ENCODE measurements at regions not wholly inside any gene's neighbourhood (a gene's known extent, or its start where the extent isn't known, plus 50 kb on each side); places are given as distances from the start of the nearest gene placed in this dataset.
A peak's percentile ranks its signal among the peaks of the same experiment; 100 is the strongest.

DNA sequence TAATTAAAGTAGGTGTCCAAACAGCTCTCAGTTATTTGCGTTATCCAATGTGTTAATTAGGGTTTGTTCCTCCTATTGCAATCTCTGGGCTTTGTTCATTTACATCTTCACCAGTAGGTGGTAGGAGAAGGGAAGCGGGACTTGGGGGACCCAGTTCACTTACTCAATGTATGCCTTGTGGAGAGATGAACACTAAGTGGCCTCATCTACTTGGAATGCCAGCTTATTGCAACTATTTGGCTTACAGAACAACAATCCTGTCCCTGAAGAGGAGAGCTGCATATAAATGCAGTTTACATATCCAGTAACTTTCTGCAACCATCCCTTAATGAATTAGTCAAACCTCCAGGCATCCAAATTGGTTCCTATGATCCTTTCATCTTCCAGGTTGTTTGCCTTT, 417.1 kb upstream of the CCDC196 start:
- Mint-ChIP-seq H3K27me3 (ENCODE audit: insufficient read depth, low read depth) (peaks cover 3% of the 10 kb centered on the region), H3K9me3 (no peaks in the 10 kb centered on the region), H3K4me1 (peaks cover 33% of the 10 kb centered on the region), H3K27ac (peak overlapping the region; percentile 34), H3K36me3 (no peaks in the 10 kb centered on the region), H3K4me3 (no peak overlapping the region)
- DNase-seq (ENCODE audit: low spot score) = no peak
- H3K79me2 ChIP-seq (ENCODE audit: low read depth) = no peaks in the 10 kb centered on the region
- no peaks in the 10 kb centered on the region for H4K20me1 ChIP-seq (ENCODE audit: low read depth)
- peaks cover 34% of the 10 kb centered on the region for H3K4me1 ChIP-seq
- H3K9me3 ChIP-seq (ENCODE audit: low read depth) = no peaks in the 10 kb centered on the region
- H3K4me3 ChIP-seq = no peak overlapping the region
- H3K27me3 ChIP-seq = no peaks in the 10 kb centered on the region
- H3K27ac ChIP-seq = no peak overlapping the region
- no peak for TF ChIP-seq EZH2phosphoT487 (IDR thresholded peaks at IDR 0.05)
- TF ChIP-seq EZH2 (IDR thresholded peaks at IDR 0.05) = no peak
- TF ChIP-seq, protein P1, sequence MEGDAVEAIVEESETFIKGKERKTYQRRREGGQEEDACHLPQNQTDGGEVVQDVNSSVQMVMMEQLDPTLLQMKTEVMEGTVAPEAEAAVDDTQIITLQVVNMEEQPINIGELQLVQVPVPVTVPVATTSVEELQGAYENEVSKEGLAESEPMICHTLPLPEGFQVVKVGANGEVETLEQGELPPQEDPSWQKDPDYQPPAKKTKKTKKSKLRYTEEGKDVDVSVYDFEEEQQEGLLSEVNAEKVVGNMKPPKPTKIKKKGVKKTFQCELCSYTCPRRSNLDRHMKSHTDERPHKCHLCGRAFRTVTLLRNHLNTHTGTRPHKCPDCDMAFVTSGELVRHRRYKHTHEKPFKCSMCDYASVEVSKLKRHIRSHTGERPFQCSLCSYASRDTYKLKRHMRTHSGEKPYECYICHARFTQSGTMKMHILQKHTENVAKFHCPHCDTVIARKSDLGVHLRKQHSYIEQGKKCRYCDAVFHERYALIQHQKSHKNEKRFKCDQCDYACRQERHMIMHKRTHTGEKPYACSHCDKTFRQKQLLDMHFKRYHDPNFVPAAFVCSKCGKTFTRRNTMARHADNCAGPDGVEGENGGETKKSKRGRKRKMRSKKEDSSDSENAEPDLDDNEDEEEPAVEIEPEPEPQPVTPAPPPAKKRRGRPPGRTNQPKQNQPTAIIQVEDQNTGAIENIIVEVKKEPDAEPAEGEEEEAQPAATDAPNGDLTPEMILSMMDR (IDR thresholded peaks at IDR 0.05) = no peak
- no peaks in the 10 kb centered on the region for H3F3A ChIP-seq (ENCODE audit: low read depth)
- H2AFZ ChIP-seq (replicated peaks) = no peak overlapping the region
- H3K36me3 ChIP-seq = no peaks in the 10 kb centered on the region
- no peak overlapping the region for H3K9ac ChIP-seq
- H3K4me2 ChIP-seq = no peak overlapping the region

DNA sequence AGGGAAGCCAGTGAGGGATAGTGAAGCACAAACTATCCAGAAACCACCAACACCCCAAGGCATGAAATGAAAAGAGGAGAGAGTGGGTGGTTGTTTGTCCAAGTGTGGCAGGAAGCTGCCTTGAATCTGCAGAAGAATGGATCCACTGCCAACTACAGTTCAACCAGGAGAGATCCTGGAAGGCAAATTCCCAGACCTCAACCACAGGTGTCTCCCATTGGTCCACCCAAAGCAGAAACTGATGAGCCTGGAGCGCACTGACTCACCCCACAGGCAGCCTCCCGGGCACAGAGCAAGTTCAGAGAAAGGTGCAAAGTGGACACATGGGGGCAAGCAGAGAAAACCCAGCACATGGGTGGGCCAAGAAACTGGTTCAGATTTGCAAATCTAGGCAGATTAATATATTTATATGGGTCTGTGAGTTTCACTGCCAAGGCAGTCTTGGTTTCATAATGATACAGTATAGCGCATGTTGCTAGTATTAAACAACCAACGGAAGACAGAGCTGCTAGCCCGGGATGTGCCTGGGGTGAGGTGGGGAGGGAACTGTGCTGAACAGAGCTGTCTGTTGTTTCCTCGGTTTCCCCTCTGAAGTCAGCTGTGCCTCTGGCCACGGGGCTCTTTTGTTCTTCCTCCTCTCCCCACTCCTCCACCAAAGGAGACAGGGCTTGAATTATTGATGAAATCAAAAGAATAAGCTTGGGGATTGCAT, 416.2 kb upstream of the CCDC196 start:
- Histone ChIP-seq H2AFZ (replicated peaks) (peak overlapping the region; percentile 67), H3F3A (ENCODE audit: low read depth) (no peaks in the 10 kb centered on the region), H3K9ac (no peak overlapping the region), H3K36me3 (no peaks in the 10 kb centered on the region), H3K9me3 (ENCODE audit: low read depth) (no peaks in the 10 kb centered on the region), H3K4me3 (no peak overlapping the region), H3K27ac (no peak overlapping the region), H3K4me1 (peaks cover 33% of the 10 kb centered on the region), H3K79me2 (ENCODE audit: low read depth) (no peaks in the 10 kb centered on the region), H3K27me3 (no peaks in the 10 kb centered on the region), H3K4me2 (no peak overlapping the region), H4K20me1 (ENCODE audit: low read depth) (no peaks in the 10 kb centered on the region)
- no peaks in the 10 kb centered on the region for H3K9me3 Mint-ChIP-seq
- H3K4me1 Mint-ChIP-seq = peaks cover 35% of the 10 kb centered on the region
- no peak overlapping the region for H3K4me3 Mint-ChIP-seq
- DNase-seq (ENCODE audit: low spot score) = no peak
- H3K27ac Mint-ChIP-seq = no peak overlapping the region
- H3K36me3 Mint-ChIP-seq = no peaks in the 10 kb centered on the region
- peaks cover 3% of the 10 kb centered on the region for H3K27me3 Mint-ChIP-seq (ENCODE audit: insufficient read depth, low read depth)
- TF ChIP-seq EZH2 (IDR thresholded peaks at IDR 0.05) (no peak), EZH2phosphoT487 (IDR thresholded peaks at IDR 0.05) (no peak)
- TF ChIP-seq, protein P1 (IDR thresholded peaks at IDR 0.05) = no peak

DNA sequence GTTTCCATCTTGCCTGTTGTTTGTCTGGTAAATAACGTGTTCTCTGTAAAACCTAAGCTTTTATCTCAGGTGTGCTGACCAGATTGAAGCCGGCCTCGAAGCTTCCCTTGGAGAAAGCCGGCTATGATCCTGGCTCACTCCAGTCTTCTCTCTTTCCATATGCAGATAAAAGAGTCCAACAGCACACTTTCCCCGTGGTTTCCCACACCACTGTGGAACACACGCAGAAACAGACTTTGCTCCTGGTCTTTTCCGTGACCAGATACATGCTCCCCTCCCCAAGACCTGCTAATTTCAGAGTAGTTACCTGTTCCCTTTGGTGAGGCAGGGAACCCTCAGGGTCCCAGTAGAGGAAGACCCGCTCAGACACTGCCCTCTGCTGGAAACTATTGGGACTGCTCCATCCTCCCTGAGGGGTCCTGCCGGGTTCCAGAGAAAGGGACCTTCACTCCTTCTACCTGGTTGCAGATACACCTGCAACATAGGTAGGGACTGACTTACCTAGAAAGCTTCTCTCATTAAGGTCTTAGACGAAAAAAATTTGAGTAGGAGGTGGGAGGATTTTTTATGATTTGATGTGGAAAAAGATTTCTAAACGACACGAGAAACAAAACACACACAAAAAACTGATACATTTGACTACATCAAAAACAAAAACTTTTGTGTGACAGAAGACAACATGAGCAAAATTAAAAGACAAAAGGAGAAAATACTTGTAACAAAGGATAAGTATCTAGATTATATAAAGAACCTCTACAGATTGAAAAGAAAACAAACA, 415.4 kb upstream of the CCDC196 start:
- Histone ChIP-seq H3K79me2 (ENCODE audit: low read depth) (no peaks in the 10 kb centered on the region), H4K20me1 (ENCODE audit: low read depth) (no peaks in the 10 kb centered on the region), H3K4me3 (no peak overlapping the region), H3K36me3 (no peaks in the 10 kb centered on the region), H3K4me1 (peaks cover 26% of the 10 kb centered on the region), H3K27ac (no peak overlapping the region), H3K9ac (no peak overlapping the region), H3K27me3 (no peaks in the 10 kb centered on the region), H3K9me3 (ENCODE audit: low read depth) (no peaks in the 10 kb centered on the region), H3F3A (ENCODE audit: low read depth) (no peaks in the 10 kb centered on the region), H3K4me2 (no peak overlapping the region), H2AFZ (replicated peaks) (peak overlapping the region; percentile 67)
- H3K4me1 Mint-ChIP-seq = peaks cover 38% of the 10 kb centered on the region
- no peak overlapping the region for H3K27ac Mint-ChIP-seq
- peak; percentile 78 for DNase-seq (ENCODE audit: low spot score)
- no peak overlapping the region for H3K4me3 Mint-ChIP-seq
- no peaks in the 10 kb centered on the region for H3K36me3 Mint-ChIP-seq
- no peaks in the 10 kb centered on the region for H3K9me3 Mint-ChIP-seq
- TF ChIP-seq EZH2phosphoT487 (IDR thresholded peaks at IDR 0.05) (no peak), EZH2 (IDR thresholded peaks at IDR 0.05) (no peak)
- TF ChIP-seq, protein P1 (IDR thresholded peaks at IDR 0.05) = peak; percentile 97
- H3K27me3 Mint-ChIP-seq (ENCODE audit: insufficient read depth, low read depth) = no peaks in the 10 kb centered on the region

Measured in neural progenitor cell (in vitro differentiated cells).